HFFc6 (cell line): ENCODE measurements at regions not wholly inside any gene's neighbourhood (a gene's known extent, or its start where the extent isn't known, plus 50 kb on each side); places are given as distances from the start of the nearest gene placed in this dataset.

Experiments used
- DNase-seq: peaks from one replicate; pipeline ENCODE4 v3.0.0-alpha.2; 2018
- H3K27ac Mint-ChIP-seq: 2 replicates; pipeline ENCODE4 v1.8.0; 2020; ENCODE audit warnings: mild to moderate bottlenecking, mixed read lengths
- H3K27me3 Mint-ChIP-seq: 2 replicates; pipeline ENCODE4 v1.8.0; 2021; ENCODE audit warnings: mild to moderate bottlenecking, moderate library complexity, mixed read lengths; ENCODE audit not compliant: insufficient read depth
- H3K36me3 Mint-ChIP-seq: 2 replicates; pipeline ENCODE4 v1.8.0; 2021; ENCODE audit warnings: low read depth, mixed read lengths
- H3K4me1 Mint-ChIP-seq: 2 replicates; pipeline ENCODE4 v1.8.0; 2020; ENCODE audit warnings: low read depth, mixed read lengths
- H3K4me3 Mint-ChIP-seq: 2 replicates; pipeline ENCODE4 v1.8.0; 2020; ENCODE audit warnings: mild to moderate bottlenecking, moderate library complexity, mixed read lengths
- H3K9me3 Mint-ChIP-seq: 2 replicates; pipeline ENCODE4 v1.8.0; 2020; ENCODE audit warnings: mild to moderate bottlenecking, mixed read lengths
- CTCF ChIP-seq: fragments of 200-600 bp; sonication (generic); IDR thresholded peaks from 2 replicates; pipeline ENCODE4 v1.5.0; 2021; ENCODE audit warnings: antibody characterized with exemption, mild to moderate bottlenecking

- H3K27ac Mint-ChIP-seq = no peak overlapping the region
- TF ChIP-seq CTCF = no peak
- no peak for DNase-seq
- H3K4me3 Mint-ChIP-seq = no peak overlapping the region
- no peaks in the 10 kb centered on the region for H3K4me1 Mint-ChIP-seq
- H3K9me3 Mint-ChIP-seq = peaks cover 20% of the 10 kb centered on the region
- H3K27me3 Mint-ChIP-seq = no peaks in the 10 kb centered on the region
- H3K36me3 Mint-ChIP-seq = no peaks in the 10 kb centered on the region
Observed at GRCh38 chr4:10806953-10807645, 122.5 kb upstream of the CLNK start.

- no peaks in the 10 kb centered on the region for H3K4me1 Mint-ChIP-seq
Observed at GRCh38 chr4:10803713-10804343, 119.3 kb upstream of the CLNK start.

DNA sequence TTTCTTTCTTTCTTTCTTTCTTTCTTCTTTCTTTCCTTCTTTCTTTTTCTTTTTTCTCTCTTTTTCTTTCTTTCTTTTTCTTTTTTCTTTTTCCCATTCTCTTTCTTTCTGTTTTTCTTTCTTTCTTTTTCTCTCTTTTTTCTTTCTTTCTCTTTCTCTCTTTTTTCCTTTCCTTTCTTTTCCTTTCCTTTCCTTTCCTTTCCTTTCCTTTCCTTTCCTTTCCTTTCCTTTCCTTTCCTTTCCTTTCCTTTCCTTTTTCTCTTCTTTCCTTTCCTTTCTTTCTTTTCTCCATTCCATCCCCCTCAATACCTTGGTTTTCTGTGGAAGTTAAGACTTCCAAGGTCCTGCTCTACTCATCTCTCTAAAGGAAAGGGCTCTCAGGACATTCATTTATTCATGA is 102.8 kb upstream of the CLNK start:
- H3K9me3 Mint-ChIP-seq = peaks cover 4% of the 10 kb centered on the region; the same call in 1 of the 2 replicates
- H3K36me3 Mint-ChIP-seq = no peaks in the 10 kb centered on the region
- no peak overlapping the region for H3K27ac Mint-ChIP-seq
- no peaks in the 10 kb centered on the region for H3K27me3 Mint-ChIP-seq
- H3K4me3 Mint-ChIP-seq = no peak overlapping the region
- peaks cover 17% of the 10 kb centered on the region for H3K4me1 Mint-ChIP-seq
- no peak for DNase-seq
- no peak for TF ChIP-seq CTCF

More at GRCh38 chr4:10803713-10804343, 119.3 kb upstream of the CLNK start:
- no peaks in the 10 kb centered on the region for H3K36me3 Mint-ChIP-seq
- peaks cover 6% of the 10 kb centered on the region; the same call in 1 of the 2 replicates for H3K27me3 Mint-ChIP-seq
- no peak for TF ChIP-seq CTCF
- H3K9me3 Mint-ChIP-seq = peaks cover 20% of the 10 kb centered on the region
- DNase-seq = no peak
- no peak overlapping the region for H3K27ac Mint-ChIP-seq
- no peak overlapping the region for H3K4me3 Mint-ChIP-seq

- DNase-seq = no peak
- no peak for TF ChIP-seq CTCF
- H3K9me3 Mint-ChIP-seq = peaks cover 9% of the 10 kb centered on the region; the same call in 1 of the 2 replicates
- H3K4me1 Mint-ChIP-seq = peaks cover 17% of the 10 kb centered on the region
- H3K4me3 Mint-ChIP-seq = no peak overlapping the region
- H3K27ac Mint-ChIP-seq = no peak overlapping the region
- no peaks in the 10 kb centered on the region for H3K36me3 Mint-ChIP-seq
- no peaks in the 10 kb centered on the region for H3K27me3 Mint-ChIP-seq
Observed at GRCh38 chr4:10784621-10785020, 100.1 kb upstream of the CLNK start.

GRCh38 chr4:10783351-10783750 is 98.8 kb upstream of the CLNK start:
- H3K9me3 Mint-ChIP-seq = peaks cover 9% of the 10 kb centered on the region; the same call in 1 of the 2 replicates
- peaks cover 17% of the 10 kb centered on the region for H3K4me1 Mint-ChIP-seq

More at GRCh38 chr4:10783351-10783750, 98.8 kb upstream of the CLNK start:
- H3K27me3 Mint-ChIP-seq = no peaks in the 10 kb centered on the region
- H3K36me3 Mint-ChIP-seq = no peaks in the 10 kb centered on the region
- no peak for TF ChIP-seq CTCF
- peak overlapping the region; percentile 28 for H3K4me3 Mint-ChIP-seq
- peak; percentile 47 for DNase-seq
- peak overlapping the region; percentile 48 for H3K27ac Mint-ChIP-seq
